T-helper 2 cell treated with Interferon-gamma antibody and Interleukin-4, amounts not matched to agents 5 μg/mL and 100 μg/mL, for 36 hours (primary cell): ENCODE measurements at regions not wholly inside any gene's neighbourhood (a gene's known extent, or its start where the extent isn't known, plus 50 kb on each side); places are given as distances from the start of the nearest gene placed in this dataset.

Source experiments
- DNase-seq: peaks from one replicate; pipeline ENCODE4 v3.0.0; 2021; ENCODE audit warnings: low spot score
- H3K27ac Mint-ChIP-seq: one replicate; pipeline ENCODE4 v1.8.0; 2021; ENCODE audit warnings: mild to moderate bottlenecking, mixed read lengths
- H3K27me3 Mint-ChIP-seq: one replicate; pipeline ENCODE4 v1.8.0; 2021; ENCODE audit warnings: low read depth, mixed read lengths
- H3K36me3 Mint-ChIP-seq: one replicate; pipeline ENCODE4 v1.8.0; 2021; ENCODE audit warnings: low read depth, mixed read lengths
- H3K4me1 Mint-ChIP-seq: one replicate; pipeline ENCODE4 v1.8.0; 2021; ENCODE audit warnings: low read depth, mixed read lengths
- H3K4me3 Mint-ChIP-seq: one replicate; pipeline ENCODE4 v1.8.0; 2022; ENCODE audit warnings: mild to moderate bottlenecking, moderate library complexity, mixed read lengths
- H3K9me3 Mint-ChIP-seq: one replicate; pipeline ENCODE4 v1.8.0; 2021; ENCODE audit warnings: mixed read lengths

DNA sequence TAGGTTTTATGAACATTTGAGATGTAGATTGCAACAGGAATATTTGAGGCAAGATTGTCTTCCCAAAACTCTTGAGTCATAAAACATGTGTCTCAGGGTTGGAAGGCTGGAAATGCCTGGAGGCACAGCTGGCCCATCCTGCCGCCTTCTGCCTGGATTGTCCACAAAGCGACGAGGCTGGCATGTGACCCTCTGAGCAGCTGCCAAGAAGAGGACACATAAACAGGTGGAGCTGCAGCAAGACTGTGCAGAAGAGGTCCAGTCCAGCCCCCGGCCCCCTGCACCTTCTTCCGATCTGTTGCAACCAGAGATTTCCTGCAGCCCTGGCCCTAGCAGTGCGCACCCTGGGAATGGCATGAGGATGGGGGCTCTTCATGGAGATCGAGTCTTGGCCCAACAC lies 101.9 kb upstream of the BCOR start:
- H3K27ac Mint-ChIP-seq: no peak overlapping the region
- no peaks in the 10 kb centered on the region for H3K27me3 Mint-ChIP-seq
- no peak for DNase-seq
- no peaks in the 10 kb centered on the region for H3K36me3 Mint-ChIP-seq
- H3K4me3 Mint-ChIP-seq: no peak overlapping the region
- H3K4me1 Mint-ChIP-seq: peaks cover 13% of the 10 kb centered on the region
- no peaks in the 10 kb centered on the region for H3K9me3 Mint-ChIP-seq

DNA sequence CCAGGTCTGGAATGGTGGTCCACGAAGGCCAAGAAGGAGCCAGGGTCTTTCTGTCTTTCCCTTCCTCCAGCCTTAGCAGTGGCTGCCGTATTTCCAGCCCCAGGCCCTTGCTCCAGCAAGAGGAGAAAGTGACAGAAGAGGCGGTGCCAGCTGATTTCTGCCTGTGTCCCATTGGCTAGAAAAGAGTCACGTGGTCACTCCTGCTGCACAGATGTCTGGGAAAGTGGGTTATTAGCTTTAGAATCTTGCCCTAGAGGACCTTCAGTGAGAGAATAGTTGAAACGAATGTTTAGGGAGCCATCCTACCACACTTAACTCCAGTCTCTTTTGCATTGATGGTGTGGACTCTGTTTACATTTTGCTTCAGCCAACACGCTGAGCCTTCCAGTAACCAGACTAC lies 99.3 kb upstream of the BCOR start:
- no peaks in the 10 kb centered on the region for H3K36me3 Mint-ChIP-seq
- H3K9me3 Mint-ChIP-seq: no peaks in the 10 kb centered on the region
- H3K27ac Mint-ChIP-seq: no peak overlapping the region
- no peaks in the 10 kb centered on the region for H3K27me3 Mint-ChIP-seq
- no peak overlapping the region for H3K4me3 Mint-ChIP-seq
- peaks cover 6% of the 10 kb centered on the region for H3K4me1 Mint-ChIP-seq
- no peak for DNase-seq

DNA sequence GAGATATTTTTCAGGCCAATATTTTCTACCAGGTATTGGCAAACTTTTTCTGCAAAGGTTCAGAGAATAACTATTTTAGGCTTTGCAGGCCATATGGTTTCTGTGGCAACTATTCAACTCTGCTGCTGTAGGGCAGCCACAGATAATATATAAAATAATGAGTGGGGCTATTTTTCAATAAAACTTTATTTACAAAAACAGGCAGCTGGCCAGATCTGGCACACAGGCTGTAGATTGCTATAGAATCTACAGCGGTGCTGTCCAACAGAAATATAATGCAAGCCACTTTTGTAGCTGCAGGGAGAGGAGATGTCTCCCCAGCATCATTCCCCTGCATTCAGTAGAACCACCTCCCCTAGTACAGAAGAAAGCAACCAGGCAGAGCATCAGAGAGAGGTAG lies 97.6 kb upstream of the BCOR start:
- Mint-ChIP-seq H3K4me3 (no peak overlapping the region), H3K4me1 (no peaks in the 10 kb centered on the region), H3K27ac (no peak overlapping the region), H3K27me3 (no peaks in the 10 kb centered on the region), H3K9me3 (no peaks in the 10 kb centered on the region), H3K36me3 (no peaks in the 10 kb centered on the region)
- DNase-seq: no peak

DNA sequence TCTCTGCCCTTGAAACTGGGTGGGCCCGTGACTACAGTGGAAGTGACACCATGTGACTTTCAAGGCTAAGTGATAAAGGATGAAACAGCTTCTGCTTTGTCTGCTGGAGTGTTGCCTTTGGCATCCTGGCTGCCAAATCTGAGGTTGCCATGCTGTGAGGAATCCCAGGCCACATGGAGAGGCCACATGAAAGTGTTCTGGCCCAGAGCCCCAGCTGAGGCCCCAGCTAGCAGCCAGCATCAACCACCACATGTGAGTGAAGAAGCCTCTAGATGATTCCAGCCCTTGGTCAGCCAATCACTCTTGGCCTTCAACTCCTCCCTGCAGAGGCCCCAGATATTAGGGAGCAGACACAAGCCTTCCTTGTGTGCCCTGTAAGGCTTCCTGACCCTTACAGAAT lies 94.4 kb upstream of the BCOR start:
- H3K4me1 Mint-ChIP-seq: no peaks in the 10 kb centered on the region
- no peak overlapping the region for H3K4me3 Mint-ChIP-seq
- no peak overlapping the region for H3K27ac Mint-ChIP-seq
- no peaks in the 10 kb centered on the region for H3K9me3 Mint-ChIP-seq
- peaks cover 6% of the 10 kb centered on the region for H3K27me3 Mint-ChIP-seq
- no peaks in the 10 kb centered on the region for H3K36me3 Mint-ChIP-seq
- no peak for DNase-seq

DNA sequence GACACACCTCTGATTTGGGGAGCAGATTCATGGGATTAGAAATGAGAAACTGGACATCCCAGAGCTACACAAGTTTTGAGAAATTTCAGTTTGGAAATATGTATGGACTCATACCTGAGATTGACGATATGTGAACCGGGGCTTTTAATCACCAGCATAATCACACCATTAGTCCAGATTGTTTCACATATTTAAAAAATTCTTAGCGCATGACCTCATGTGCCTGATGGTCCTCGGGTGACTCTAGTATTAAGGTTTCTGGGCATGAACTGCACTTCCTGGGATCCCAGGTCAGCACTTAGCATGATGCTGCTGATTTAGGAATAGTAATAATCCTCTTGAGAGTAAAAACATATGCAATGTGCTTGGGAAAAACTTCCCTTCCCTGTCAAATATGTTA lies 91.9 kb upstream of the BCOR start:
- H3K9me3 Mint-ChIP-seq: peaks cover 10% of the 10 kb centered on the region
- no peak overlapping the region for H3K27ac Mint-ChIP-seq
- no peak overlapping the region for H3K4me3 Mint-ChIP-seq
- H3K4me1 Mint-ChIP-seq: no peaks in the 10 kb centered on the region
- H3K36me3 Mint-ChIP-seq: no peaks in the 10 kb centered on the region
- H3K27me3 Mint-ChIP-seq: peaks cover 6% of the 10 kb centered on the region
- no peak for DNase-seq

DNA sequence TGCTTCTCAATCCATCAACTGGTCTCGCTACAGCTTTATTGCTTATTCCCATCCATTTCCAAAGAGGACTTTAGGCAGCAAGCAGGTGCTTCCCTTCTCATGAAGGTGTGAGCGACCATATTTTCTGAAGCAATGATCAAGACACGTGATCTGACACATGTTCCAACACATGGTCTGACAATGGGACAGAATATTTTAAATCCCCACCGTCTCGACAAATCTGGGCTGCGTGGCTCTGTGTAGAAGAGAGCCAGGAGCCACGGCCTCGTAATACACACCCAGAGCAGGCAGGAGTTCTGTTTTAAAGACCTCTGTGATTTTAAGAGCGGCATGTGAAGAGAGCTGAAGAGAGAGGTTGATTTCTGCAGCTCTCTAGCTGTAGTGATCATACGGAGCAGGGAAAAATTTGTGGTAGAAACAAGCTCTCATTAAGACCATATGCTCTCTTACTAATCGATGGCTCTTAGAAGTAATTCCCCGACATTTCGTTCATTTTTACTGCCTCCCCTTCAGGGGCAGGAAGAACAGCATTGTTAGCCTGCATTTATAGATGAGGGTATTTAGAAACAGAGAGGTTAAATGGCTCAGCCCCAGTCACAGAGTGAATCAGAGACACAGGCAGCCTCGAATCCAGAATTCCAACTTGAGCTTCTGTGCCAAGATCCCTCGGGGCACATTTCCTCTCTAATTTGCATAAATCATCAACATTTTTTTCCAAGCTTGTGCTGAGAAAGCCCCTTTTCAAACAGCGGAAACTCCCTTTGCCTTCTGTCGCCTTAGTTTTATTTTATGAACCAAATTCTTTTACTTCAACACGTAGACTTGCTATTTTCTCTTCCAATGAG lies 91.0 kb upstream of the BCOR start:
- H3K27ac Mint-ChIP-seq: no peak overlapping the region
- H3K4me3 Mint-ChIP-seq: no peak overlapping the region
- H3K27me3 Mint-ChIP-seq: peaks cover 6% of the 10 kb centered on the region
- no peak for DNase-seq
- no peaks in the 10 kb centered on the region for H3K4me1 Mint-ChIP-seq
- H3K36me3 Mint-ChIP-seq: no peaks in the 10 kb centered on the region
- peaks cover 10% of the 10 kb centered on the region for H3K9me3 Mint-ChIP-seq

DNA sequence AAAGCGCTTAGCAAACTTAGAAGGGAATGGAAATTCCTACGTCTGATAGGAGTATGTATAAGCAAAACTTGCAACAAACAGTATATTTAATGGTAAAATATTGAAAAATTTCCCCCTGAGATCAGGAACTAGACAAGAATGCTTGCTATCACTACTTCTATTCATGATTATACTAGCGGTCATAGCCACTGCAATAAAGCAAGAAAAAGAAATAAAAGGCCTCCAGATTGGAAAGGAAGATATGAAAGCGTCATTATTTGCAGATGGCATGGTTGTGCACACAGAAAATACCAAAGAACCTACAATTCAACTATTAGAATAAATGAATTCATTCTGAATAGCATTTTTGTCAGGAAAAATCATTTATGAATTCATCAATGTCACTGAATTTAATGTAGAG lies 87.2 kb upstream of the BCOR start:
- H3K27me3 Mint-ChIP-seq: peaks cover 6% of the 10 kb centered on the region
- H3K4me1 Mint-ChIP-seq: peaks cover under 1% of the 10 kb centered on the region
- no peak overlapping the region for H3K27ac Mint-ChIP-seq
- no peak overlapping the region for H3K4me3 Mint-ChIP-seq
- H3K36me3 Mint-ChIP-seq: no peaks in the 10 kb centered on the region
- H3K9me3 Mint-ChIP-seq: peaks cover 10% of the 10 kb centered on the region
- no peak for DNase-seq

DNA sequence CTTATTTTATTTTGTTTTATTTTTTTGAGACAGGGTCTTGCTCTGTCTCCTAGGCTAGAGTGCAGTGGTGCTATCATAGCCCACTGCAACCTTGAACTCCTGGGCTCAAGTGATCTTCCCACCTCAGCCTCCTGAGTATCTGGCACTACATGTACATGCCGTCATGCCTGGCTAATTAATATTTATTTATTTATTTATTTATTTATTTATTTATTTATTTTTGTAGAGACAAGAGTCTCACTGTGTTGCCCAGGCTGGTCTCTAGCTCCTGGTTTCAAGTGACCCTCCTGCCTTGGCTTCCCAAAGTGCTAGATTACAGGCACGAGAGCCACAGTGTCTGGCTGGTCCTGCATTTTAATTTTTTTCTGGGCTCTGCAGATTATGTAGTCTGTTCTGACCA lies 84.9 kb upstream of the BCOR start:
- DNase-seq: no peak
- H3K4me1 Mint-ChIP-seq: peaks cover 1% of the 10 kb centered on the region
- H3K27me3 Mint-ChIP-seq: no peaks in the 10 kb centered on the region
- H3K4me3 Mint-ChIP-seq: no peak overlapping the region
- no peaks in the 10 kb centered on the region for H3K36me3 Mint-ChIP-seq
- peaks cover 10% of the 10 kb centered on the region for H3K9me3 Mint-ChIP-seq
- H3K27ac Mint-ChIP-seq: no peak overlapping the region

DNA sequence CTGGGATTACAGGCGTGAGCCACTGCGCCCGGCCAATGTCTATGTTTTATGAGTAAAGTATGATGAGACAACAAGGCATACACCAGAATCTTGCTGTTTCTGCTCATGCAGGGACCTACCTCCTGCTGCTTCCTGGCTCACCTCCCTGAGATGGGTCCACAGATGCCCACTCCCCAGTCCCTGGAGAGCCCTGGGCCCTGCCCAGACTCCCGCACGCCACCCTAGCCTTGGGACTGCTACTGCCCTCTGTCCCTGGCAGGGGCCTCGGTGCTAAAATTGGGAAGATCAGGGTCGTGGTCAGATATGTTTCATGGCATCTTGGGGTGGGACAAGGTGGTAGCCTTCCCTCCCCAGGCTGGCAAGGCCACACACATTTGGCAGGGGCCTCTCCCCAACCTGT lies 84.3 kb upstream of the BCOR start:
- Mint-ChIP-seq H3K9me3 (peaks cover 10% of the 10 kb centered on the region), H3K4me1 (peaks cover 3% of the 10 kb centered on the region), H3K36me3 (no peaks in the 10 kb centered on the region), H3K27me3 (no peaks in the 10 kb centered on the region), H3K4me3 (no peak overlapping the region), H3K27ac (no peak overlapping the region)
- no peak for DNase-seq

DNA sequence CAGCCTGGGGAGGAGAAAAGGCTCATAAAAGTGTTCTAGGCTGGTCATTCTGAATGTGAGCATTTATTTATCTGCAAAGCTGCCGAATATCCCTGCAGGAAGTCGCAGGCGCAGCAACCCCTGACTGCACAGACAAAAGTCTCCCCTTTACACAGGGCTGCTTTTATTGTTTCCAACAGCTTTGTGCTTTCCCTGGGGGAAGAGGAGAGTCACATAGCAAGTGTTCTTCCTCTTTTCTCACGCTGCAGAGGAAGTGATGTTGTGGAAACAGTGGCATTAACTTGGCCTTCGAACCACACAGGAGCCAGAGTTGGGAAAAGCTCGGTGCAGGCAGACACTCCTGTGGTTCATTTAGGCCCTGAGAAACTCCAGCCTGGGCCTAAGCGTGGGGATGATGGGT lies 81.5 kb upstream of the BCOR start:
- no peak overlapping the region for H3K4me3 Mint-ChIP-seq
- H3K9me3 Mint-ChIP-seq: no peaks in the 10 kb centered on the region
- peaks cover 10% of the 10 kb centered on the region for H3K4me1 Mint-ChIP-seq
- H3K36me3 Mint-ChIP-seq: no peaks in the 10 kb centered on the region
- no peak for DNase-seq
- H3K27ac Mint-ChIP-seq: no peak overlapping the region
- no peaks in the 10 kb centered on the region for H3K27me3 Mint-ChIP-seq

DNA sequence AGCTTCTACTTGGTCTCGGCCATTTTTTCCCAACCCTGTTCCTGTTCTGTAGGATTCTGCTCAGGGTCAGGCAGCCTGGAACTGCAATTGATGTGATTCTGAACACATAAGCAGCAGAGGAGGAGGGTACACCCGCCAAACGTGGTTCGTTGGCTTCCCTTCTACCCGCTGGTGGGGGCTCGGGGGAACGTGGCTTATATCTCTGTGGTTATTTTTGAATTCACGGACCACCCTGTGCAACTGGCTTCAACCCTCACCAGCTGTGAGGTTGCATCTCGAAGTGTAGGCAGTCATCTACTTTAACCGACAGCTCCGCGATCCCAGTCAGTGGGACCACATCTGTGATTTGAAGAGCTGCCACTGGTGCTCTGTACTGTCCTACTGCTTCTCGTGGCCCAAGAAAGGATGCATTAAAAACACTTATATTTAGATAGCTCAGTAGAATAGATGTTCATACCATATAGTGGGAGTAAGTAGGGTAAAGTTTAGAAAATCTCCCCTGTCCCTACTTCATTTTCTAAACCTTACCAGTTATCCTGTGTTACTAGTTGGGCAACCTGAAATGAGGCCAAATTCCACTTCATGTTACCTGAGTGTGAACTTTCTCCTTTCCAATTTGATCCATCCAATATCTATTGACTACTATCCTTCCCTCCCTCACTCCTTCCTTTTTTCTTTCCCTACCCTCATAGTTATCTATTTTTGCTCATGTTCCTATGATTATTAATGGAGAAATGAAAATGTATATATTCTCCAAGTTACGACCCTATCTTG lies 80.4 kb upstream of the BCOR start:
- H3K27me3 Mint-ChIP-seq: no peaks in the 10 kb centered on the region
- no peaks in the 10 kb centered on the region for H3K36me3 Mint-ChIP-seq
- no peak for DNase-seq
- no peaks in the 10 kb centered on the region for H3K9me3 Mint-ChIP-seq
- peaks cover 17% of the 10 kb centered on the region for H3K4me1 Mint-ChIP-seq
- H3K27ac Mint-ChIP-seq: no peak overlapping the region
- no peak overlapping the region for H3K4me3 Mint-ChIP-seq

DNA sequence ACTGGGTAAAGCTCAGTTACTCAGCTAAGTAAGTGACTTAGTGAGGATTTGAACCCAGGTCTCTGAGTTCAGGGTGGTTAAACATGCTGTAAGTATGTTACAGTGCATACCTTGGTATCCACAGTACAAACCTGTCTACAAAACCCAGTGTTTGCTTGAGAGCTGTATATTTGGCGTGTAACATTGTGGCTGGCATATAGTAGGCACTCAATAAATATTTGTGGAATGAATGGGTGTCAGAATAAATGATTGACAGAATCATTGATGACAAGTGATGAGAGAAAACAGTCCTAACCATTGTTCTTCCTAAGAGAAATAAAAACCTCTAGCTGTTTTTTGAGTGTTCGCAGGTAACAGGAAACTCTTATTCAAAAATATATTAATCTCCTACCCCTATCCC lies 79.7 kb upstream of the BCOR start:
- Mint-ChIP-seq H3K27me3 (no peaks in the 10 kb centered on the region), H3K36me3 (no peaks in the 10 kb centered on the region), H3K9me3 (no peaks in the 10 kb centered on the region), H3K4me3 (peak overlapping the region; percentile 72), H3K4me1 (peaks cover 20% of the 10 kb centered on the region), H3K27ac (peak overlapping the region; percentile 89)
- DNase-seq: no peak

DNA sequence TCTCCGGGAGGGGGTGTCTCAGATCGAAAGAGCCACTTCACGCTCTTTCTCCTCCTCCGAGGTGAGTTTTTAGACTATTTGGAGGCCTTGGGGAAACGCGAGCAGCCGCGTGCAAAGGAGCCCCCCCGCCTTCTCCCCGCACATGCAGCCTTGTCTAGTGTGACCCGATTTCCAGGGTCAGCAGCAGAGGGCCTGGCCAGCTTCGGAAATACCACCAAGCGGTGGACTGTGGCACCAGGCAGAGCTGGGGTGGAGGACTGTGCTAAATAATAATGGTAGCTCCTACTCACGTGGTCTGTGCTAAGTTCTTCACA lies 79.3 kb upstream of the BCOR start:
- Mint-ChIP-seq H3K27me3 (no peaks in the 10 kb centered on the region), H3K9me3 (no peaks in the 10 kb centered on the region), H3K4me3 (peak overlapping the region; percentile 72), H3K27ac (peak overlapping the region; percentile 89), H3K36me3 (no peaks in the 10 kb centered on the region), H3K4me1 (peaks cover 20% of the 10 kb centered on the region)
- DNase-seq: no peak

DNA sequence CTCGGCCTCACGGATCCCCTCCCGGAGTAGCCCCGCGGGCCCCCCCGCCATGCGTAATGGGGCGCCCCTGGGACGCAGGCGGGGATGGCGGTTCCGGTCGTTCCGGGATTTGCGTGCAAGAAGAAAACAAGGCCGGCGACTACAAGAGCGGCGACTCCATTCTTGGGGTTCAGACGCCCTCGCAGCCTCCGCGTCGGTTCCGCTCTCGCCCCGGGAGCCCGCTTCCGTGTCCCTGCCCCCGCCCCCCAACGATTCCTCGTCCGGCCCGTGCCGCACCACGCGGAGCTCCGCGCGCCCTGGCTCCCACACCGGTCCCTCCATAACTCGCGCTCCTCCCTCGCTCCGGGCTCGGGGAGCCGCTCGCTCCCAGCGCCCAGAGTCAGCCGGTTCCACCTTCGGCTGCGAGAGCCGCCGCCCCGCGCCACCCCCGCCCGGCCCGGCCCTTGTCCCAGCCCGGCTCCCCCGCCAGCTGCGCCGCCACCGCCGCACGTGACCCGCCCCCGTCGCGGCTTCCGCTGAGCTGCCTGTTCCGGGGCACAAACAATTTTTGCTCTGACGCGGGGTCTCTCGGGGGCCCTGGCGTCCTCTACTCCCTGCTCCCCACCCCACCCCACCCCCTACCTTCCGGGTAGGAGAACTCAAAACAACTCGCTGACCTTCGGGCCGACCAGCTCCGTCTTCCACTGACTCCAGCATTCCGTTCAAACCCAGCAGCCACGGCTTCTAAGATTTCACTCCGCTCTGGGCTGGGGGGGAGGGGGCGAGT lies 78.8 kb upstream of the BCOR start:
- Mint-ChIP-seq H3K4me3 (peak overlapping the region; percentile 90), H3K27ac (peak overlapping the region; percentile 97), H3K36me3 (no peaks in the 10 kb centered on the region), H3K4me1 (peaks cover 20% of the 10 kb centered on the region), H3K9me3 (no peaks in the 10 kb centered on the region), H3K27me3 (no peaks in the 10 kb centered on the region)
- peak; percentile 68 for DNase-seq
